GM12878 (cell line): ENCODE measurements at regions not wholly inside any gene's neighbourhood (a gene's known extent, or its start where the extent isn't known, plus 50 kb on each side); places are given as distances from the start of the nearest gene placed in this dataset.

Experiments
- ATAC-seq: fragments of 200-7000 bp; cut with Tn5 transposase; 3 replicates; pipeline ENCODE4 v1.9.1; 2020; ENCODE audit warnings: mild to moderate bottlenecking, moderate library complexity
- BruUV-seq: library from RNA; stranded (reverse); fragments of 400-500 nt; replicated peaks from 2 replicates; lab custom pipeline; 2021; lab: Mats Ljungman, UMichigan
- CTCF ChIA-PET: fragments of 300-600 bp; sonication (Branson Sonifier 250); formaldehyde crosslinking; extraction: SDS; loops from one replicate; lab custom pipeline; 2021; ENCODE audit warnings: inconsistent platforms; lab: Yijun Ruan, JAX
- POLR2A ChIA-PET: fragments of 350-600 bp; formaldehyde crosslinking; extraction: SDS; loops from one replicate; lab custom pipeline; 2021; ENCODE audit warnings: inconsistent platforms; lab: Charles Lee
- RAD21 ChIA-PET: fragments of 300-600 bp; sonication (Branson Sonifier 250); formaldehyde crosslinking; loops from one replicate; lab custom pipeline; 2023; ENCODE audit warnings: antibody characterized with exemption; ENCODE audit not compliant: unreplicated experiment; lab: Charles Lee
- SMC1A ChIA-PET: fragments of 300-600 bp; sonication (Branson Sonifier 250); formaldehyde crosslinking; loops from one replicate; lab custom pipeline; 2023; ENCODE audit not compliant: unreplicated experiment, uncharacterized antibody; lab: Charles Lee
- DNase-seq: peaks from one replicate; pipeline ENCODE4 v3.0.0-alpha.2; 2011; ENCODE audit warnings: low read depth, low spot score
- FAIRE-seq: peaks from 3 replicates; lab custom pipeline; 2011; peaks lifted over from hg19 to GRCh38; lab: Jason Lieb, UNC
- H2AFZ ChIP-seq: 2 replicates; pipeline ENCODE4 v1.6.0; 2011; ENCODE audit warnings: low read depth, low read length, control low read depth; ENCODE audit not compliant: control insufficient read depth
- H3K27ac ChIP-seq: 2 replicates; pipeline ENCODE4 v1.5.1; 2011; ENCODE audit warnings: control low read depth; ENCODE audit not compliant: control insufficient read depth, insufficient read depth
- H3K27me3 ChIP-seq, 2 experiments: replicated peaks in 1 of 2; 2 replicates each; pipeline versions ENCODE4 v1.6.0 to v1.6.1; 2011; ENCODE audit warnings: low read length in 1 of 2; ENCODE audit not compliant: control insufficient read depth in 2 of 2, insufficient read depth in 2 of 2
- H3K36me3 ChIP-seq, 2 experiments: 2 replicates each; pipeline ENCODE4 v1.5.1; 2011; ENCODE audit warnings: low read length in 1 of 2; ENCODE audit not compliant: control insufficient read depth in 2 of 2, insufficient read depth in 2 of 2
- H3K4me1 ChIP-seq: 2 replicates; pipeline ENCODE4 v1.6.1; 2011; ENCODE audit warnings: mild to moderate bottlenecking, low read length, moderate library complexity, mixed read lengths; ENCODE audit not compliant: control insufficient read depth, insufficient read depth
- H3K4me2 ChIP-seq: 2 replicates; pipeline ENCODE4 v1.6.0; 2011; ENCODE audit warnings: control low read depth; ENCODE audit not compliant: control insufficient read depth, insufficient read depth
- H3K4me3 ChIP-seq: fragments of 200-600 bp; sonication (generic); 2 replicates; pipeline ENCODE4 v1.5.1; 2016
- H3K79me2 ChIP-seq: 2 replicates; pipeline ENCODE4 v1.6.0; 2011; ENCODE audit warnings: low read length; ENCODE audit not compliant: control insufficient read depth, insufficient read depth
- H3K9ac ChIP-seq: 2 replicates; pipeline ENCODE4 v1.8.0; 2011; ENCODE audit warnings: low read length, control low read depth, mixed read lengths; ENCODE audit not compliant: control insufficient read depth, insufficient read depth
- H3K9me3 ChIP-seq: replicated peaks from 3 replicates; pipeline ENCODE4 v1.5.1; 2011; ENCODE audit warnings: mild to moderate bottlenecking, low read length; ENCODE audit not compliant: control insufficient read depth, insufficient read depth
- H4K20me1 ChIP-seq: 2 replicates; pipeline ENCODE4 v1.6.0; 2011; ENCODE audit not compliant: control insufficient read depth, insufficient read depth
- ATF3 ChIP-seq: IDR thresholded peaks from 2 replicates; pipeline ENCODE4 v1.6.1; 2011; ENCODE audit warnings: low read depth, mild to moderate bottlenecking, low read length, moderate library complexity, borderline replicate concordance; ENCODE audit errors: extremely low read depth
- CEBPZ ChIP-seq: fragments of 150-350 bp; IDR thresholded peaks from 2 replicates; pipeline ENCODE4 v1.6.1; 2016; ENCODE audit warnings: low read depth, low read length
- WGBS: methylation state at CpG from one replicate; pipeline ENCODE4 v1.1.6; 2016; ENCODE audit warnings: low lambda C conversion rate; ENCODE audit not compliant: insufficient replicate concordance, insufficient coverage; ENCODE audit errors: missing lambda C conversion rate; 5-methylcytosine and 5-hydroxymethylcytosine counted together
- in situ Hi-C: fragments of 300-500 bp; cut with MboI; formaldehyde crosslinking; loops from 9 replicates; pipeline ENCODE4 v1.14.3; 2018; ENCODE audit warnings: mixed read lengths
- intact Hi-C: fragments of 100-400 bp; cut with micrococcal nuclease; formaldehyde crosslinking; loops from one replicate; pipeline ENCODE4 v1.14.2; 2022; ENCODE audit not compliant: unreplicated experiment

DNA sequence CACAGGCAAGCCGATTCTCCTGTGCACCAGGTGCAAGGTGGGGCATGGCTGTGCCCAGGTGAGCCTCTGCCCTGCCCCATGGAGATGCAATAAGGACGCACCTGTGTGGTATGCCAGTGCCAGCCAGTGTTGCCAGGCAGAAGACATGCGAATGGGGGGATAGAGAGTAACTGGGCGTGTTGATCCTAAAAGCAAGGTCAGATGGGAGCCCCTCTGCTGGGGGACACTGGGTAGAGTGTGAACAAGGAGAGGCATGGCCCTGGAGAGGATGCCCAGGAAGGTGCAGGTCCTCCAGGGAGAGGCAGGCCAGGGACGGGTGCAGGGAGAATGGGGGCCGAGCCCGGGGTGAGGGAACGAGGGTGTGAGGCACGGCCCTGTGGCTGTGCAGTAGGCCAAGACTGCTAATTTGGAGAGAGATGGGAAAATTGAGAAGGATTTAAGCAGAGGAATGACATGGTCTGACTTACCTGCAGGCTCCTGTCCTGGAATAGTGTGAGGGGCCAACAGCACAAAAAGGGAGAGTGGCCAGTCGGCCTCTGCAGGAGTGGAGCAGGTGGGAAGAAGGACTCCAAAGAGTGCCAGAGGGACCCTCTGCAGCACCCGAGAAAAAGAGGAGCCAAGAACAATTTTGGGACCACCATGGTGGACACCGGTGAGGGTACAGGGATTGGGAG is 690.4 kb upstream of the HS6ST1 start:
- H2AFZ ChIP-seq: no peak overlapping the region
- H3K9me3 ChIP-seq: no peaks in the 10 kb centered on the region
- no peaks in the 10 kb centered on the region for H4K20me1 ChIP-seq
- no peak for DNase-seq
- BruUV-seq: no TSS peak
- RAD21 ChIA-PET: no interaction called here
- no peak for FAIRE-seq
- intact Hi-C loops: no loop called here
- ATAC-seq: no peak
- no peaks in the 10 kb centered on the region for H3K27me3 ChIP-seq
- in situ Hi-C loops: no loop called here
- H3K36me3 ChIP-seq: no peaks in the 10 kb centered on the region
- POLR2A ChIA-PET: no interaction called here
- H3K9ac ChIP-seq: no peak overlapping the region
- SMC1A ChIA-PET: no interaction called here
- no peak overlapping the region for H3K27ac ChIP-seq
- 29% methylated on average over 12 of the region's 12 CpGs for WGBS
- no peak for TF ChIP-seq CEBPZ
- TF ChIP-seq ATF3: no peak
- TF ChIP-seq, all 136 proteins: peak for 0
- CTCF ChIA-PET: no interaction called here
- Histone ChIP-seq H3K4me1 (no peaks in the 10 kb centered on the region), H3K79me2 (no peaks in the 10 kb centered on the region), H3K4me3 (no peak overlapping the region), H3K4me2 (no peak overlapping the region)
